IMR-90 (cell line): ENCODE measurements at regions not wholly inside any gene's neighbourhood (a gene's known extent, or its start where the extent isn't known, plus 50 kb on each side); places are given as distances from the start of the nearest gene placed in this dataset.

Experiments
- ATAC-seq: fragments of 200-7000 bp; cut with Tn5 transposase; 2 replicates; pipeline ENCODE4 v1.9.1; 2020; ENCODE audit warnings: low read depth, mild to moderate bottlenecking, moderate library complexity
- BruUV-seq: library from RNA; stranded (reverse); fragments of 400-500 nt; replicated peaks from 2 replicates; lab custom pipeline; 2021; lab: Mats Ljungman, UMichigan
- CTCF ChIA-PET: fragments of 300-600 bp; formaldehyde crosslinking; extraction: SDS; loops from one replicate; lab custom pipeline; 2021; ENCODE audit warnings: antibody characterized with exemption; lab: Yijun Ruan, JAX
- POLR2A ChIA-PET: fragments of 300-600 bp; sonication (Branson Sonifier 250); formaldehyde crosslinking; loops from one replicate; lab custom pipeline; 2022; ENCODE audit warnings: antibody characterized with exemption; ENCODE audit not compliant: unreplicated experiment; lab: Charles Lee
- DNase-seq: peaks from one replicate; pipeline ENCODE4 v3.0.0; 2013
- H2AFZ ChIP-seq: replicated peaks from 2 replicates; pipeline ENCODE3; 2013; ENCODE audit warnings: low read length, mild to moderate bottlenecking; ENCODE audit not compliant: poor library complexity
- H2AK5ac ChIP-seq: 2 replicates; pipeline ENCODE4 v1.6.1; 2013; ENCODE audit warnings: low read depth, low read length, inconsistent platforms
- H2AK9ac ChIP-seq: replicated peaks from 2 replicates; pipeline ENCODE3; 2013; ENCODE audit warnings: mild to moderate bottlenecking, low read depth, low read length, moderate library complexity; ENCODE audit not compliant: poor library complexity
- H2BK120ac ChIP-seq: 2 replicates; pipeline ENCODE4 v1.6.1; 2013; ENCODE audit warnings: low read depth, low read length, inconsistent platforms
- H2BK15ac ChIP-seq: 3 replicates; pipeline ENCODE4 v1.6.1; 2013; ENCODE audit warnings: low read depth, low read length, inconsistent platforms
- H2BK20ac ChIP-seq: 2 replicates; pipeline ENCODE4 v1.6.1; 2013; ENCODE audit warnings: low read depth, mild to moderate bottlenecking, inconsistent platforms, low read length, moderate library complexity
- H2BK5ac ChIP-seq: 2 replicates; pipeline ENCODE4 v1.6.1; 2013; ENCODE audit warnings: mild to moderate bottlenecking, low read depth, low read length, inconsistent platforms; ENCODE audit not compliant: poor library complexity, severe bottlenecking
- H3K14ac ChIP-seq: replicated peaks from 2 replicates; pipeline ENCODE4 v1.6.1; 2013; ENCODE audit warnings: low read depth, low read length, inconsistent platforms
- H3K18ac ChIP-seq: 2 replicates; pipeline ENCODE4 v1.6.1; 2013; ENCODE audit warnings: low read depth, low read length, control low read depth
- H3K23ac ChIP-seq: 2 replicates; pipeline ENCODE4 v1.6.1; 2013; ENCODE audit warnings: low read depth, low read length, inconsistent platforms
- H3K27ac ChIP-seq: 2 replicates; pipeline ENCODE4 v1.5.1; 2013; ENCODE audit warnings: mild to moderate bottlenecking, control low read depth, low read length; ENCODE audit not compliant: insufficient read depth
- H3K27me3 ChIP-seq: 2 replicates; pipeline ENCODE4 v1.6.1; 2013; ENCODE audit warnings: low read length; ENCODE audit not compliant: control insufficient read depth, insufficient read depth
- H3K36me3 ChIP-seq: 2 replicates; pipeline ENCODE4 v1.6.1; 2013; ENCODE audit warnings: low read length, mixed read lengths; ENCODE audit not compliant: control insufficient read depth, insufficient read depth
- H3K4ac ChIP-seq: 2 replicates; pipeline ENCODE4 v1.6.1; 2013; ENCODE audit warnings: low read depth, low read length, inconsistent platforms
- H3K4me1 ChIP-seq: 2 replicates; pipeline ENCODE4 v1.6.1; 2013; ENCODE audit warnings: low read length, mixed read lengths; ENCODE audit not compliant: control insufficient read depth, insufficient read depth
- H3K4me2 ChIP-seq: 2 replicates; pipeline ENCODE4 v1.6.1; 2013; ENCODE audit warnings: low read depth, mild to moderate bottlenecking, control low read depth, low read length, moderate library complexity
- H3K4me3 ChIP-seq: 2 replicates; pipeline ENCODE4 v1.5.1; 2013; ENCODE audit warnings: low read depth, mild to moderate bottlenecking, control low read depth, low read length, moderate library complexity; ENCODE audit not compliant: insufficient read depth
- H3K56ac ChIP-seq: 2 replicates; pipeline ENCODE4 v1.6.1; 2013; ENCODE audit warnings: low read length, inconsistent platforms; ENCODE audit not compliant: insufficient read depth; ENCODE audit errors: extremely low read depth
- H3K79me1 ChIP-seq, 2 experiments: 2 replicates each; pipeline ENCODE4 v1.6.1; 2013; ENCODE audit warnings: low read length in 2 of 2, inconsistent platforms in 1 of 2, low read depth in 1 of 2
- H3K9ac ChIP-seq: 2 replicates; pipeline ENCODE4 v1.6.1; 2013; ENCODE audit warnings: low read depth, low read length, control low read depth
- H3K9me1 ChIP-seq: 2 replicates; pipeline ENCODE4 v1.6.1; 2013; ENCODE audit warnings: low read length, inconsistent platforms; ENCODE audit not compliant: insufficient read depth
- H3K9me3 ChIP-seq: 2 replicates; pipeline ENCODE4 v1.6.1; 2013; ENCODE audit warnings: low read length; ENCODE audit not compliant: control insufficient read depth, insufficient read depth
- H4K20me1 ChIP-seq: 2 replicates; pipeline ENCODE4 v1.6.1; 2013; ENCODE audit warnings: low read length, inconsistent platforms; ENCODE audit not compliant: insufficient read depth
- H4K5ac ChIP-seq: 2 replicates; pipeline ENCODE4 v1.6.1; 2013; ENCODE audit warnings: mild to moderate bottlenecking, low read depth, low read length, control low read depth
- H4K8ac ChIP-seq, 2 experiments: 2 replicates each; pipeline ENCODE4 v1.6.1; 2013; ENCODE audit warnings: low read depth in 2 of 2, low read length in 2 of 2, control low read depth in 1 of 2, inconsistent platforms in 1 of 2
- H4K91ac ChIP-seq: 2 replicates; pipeline ENCODE4 v1.6.1; 2013; ENCODE audit warnings: low read depth, low read length, inconsistent platforms; ENCODE audit not compliant: insufficient read depth
- CHD1 ChIP-seq: IDR thresholded peaks from 2 replicates; pipeline ENCODE4 v1.6.1; 2012; ENCODE audit warnings: low read depth, low read length, improper control_type of control experiment
- FOS ChIP-seq: fragments of 150-350 bp; IDR thresholded peaks from 2 replicates; pipeline ENCODE4 v1.6.1; 2016; ENCODE audit warnings: low read depth, low read length
- MAFK ChIP-seq: IDR thresholded peaks from 2 replicates; pipeline ENCODE4 v1.6.1; 2012; ENCODE audit warnings: low read depth, low read length, improper control_type of control experiment
- NFE2L2 ChIP-seq: fragments of 150-350 bp; IDR thresholded peaks from 2 replicates; pipeline ENCODE4 v1.6.1; 2016; ENCODE audit warnings: low read depth, mild to moderate bottlenecking, low read length
- WGBS, 2 experiments: methylation state at CpG; one replicate each; pipeline versions ENCODE4 v1.1.5 to v1.1.7; 2013; ENCODE audit warnings: missing lambda C conversion rate in 2 of 2; ENCODE audit not compliant: insufficient read length in 1 of 2; ENCODE audit errors: extremely low coverage in 2 of 2; 5-methylcytosine and 5-hydroxymethylcytosine counted together
- dilution Hi-C: fragments of 300-500 bp; cut with HindIII; formaldehyde crosslinking; loops from one replicate; pipeline ENCODE4 v1.14.3; 2018; ENCODE audit warnings: low sequenced_read_pairs; ENCODE audit not compliant: unreplicated experiment
- in situ Hi-C: fragments of 300-500 bp; cut with MboI; formaldehyde crosslinking; loops from 3 replicates; pipeline ENCODE4 v1.14.3; 2019; ENCODE audit warnings: low sequenced_read_pairs, inconsistent platforms, mixed read lengths
- intact Hi-C: fragments of 100-400 bp; cut with micrococcal nuclease; formaldehyde crosslinking; loops from 2 replicates; pipeline ENCODE4 v1.10.0; 2022
- TF ChIP-seq, protein P1 (sequence below): conservative IDR thresholded peaks from 2 replicates; pipeline ENCODE4 v1.5.1; 2012; ENCODE audit warnings: mild to moderate bottlenecking, low read depth, low read length, improper control_type of control experiment

DNA sequence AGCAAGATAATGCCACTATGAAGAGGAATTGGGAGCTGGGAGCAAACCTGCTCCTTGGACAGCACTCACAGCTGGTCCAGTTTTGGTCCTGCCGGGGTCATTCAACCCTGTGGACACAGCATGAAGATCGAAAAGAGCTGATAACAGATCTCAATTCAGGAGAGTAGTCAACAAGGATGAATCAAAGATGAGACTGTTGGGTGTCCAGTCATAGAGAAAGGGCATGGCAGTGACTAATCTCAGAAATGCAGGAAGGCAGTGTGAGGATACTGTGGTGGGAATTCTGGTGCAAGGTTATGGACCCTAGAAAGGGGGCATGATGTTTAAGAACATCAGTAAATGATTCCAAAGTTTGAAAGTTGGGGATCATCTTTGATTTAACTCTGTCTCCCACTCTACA is 261.4 kb upstream of the ZP4 start:
- CTCF ChIA-PET, result no interaction called here
- no peaks in the 10 kb centered on the region for H3K36me3 ChIP-seq
- no TSS peak for BruUV-seq
- TF ChIP-seq, protein P1, sequence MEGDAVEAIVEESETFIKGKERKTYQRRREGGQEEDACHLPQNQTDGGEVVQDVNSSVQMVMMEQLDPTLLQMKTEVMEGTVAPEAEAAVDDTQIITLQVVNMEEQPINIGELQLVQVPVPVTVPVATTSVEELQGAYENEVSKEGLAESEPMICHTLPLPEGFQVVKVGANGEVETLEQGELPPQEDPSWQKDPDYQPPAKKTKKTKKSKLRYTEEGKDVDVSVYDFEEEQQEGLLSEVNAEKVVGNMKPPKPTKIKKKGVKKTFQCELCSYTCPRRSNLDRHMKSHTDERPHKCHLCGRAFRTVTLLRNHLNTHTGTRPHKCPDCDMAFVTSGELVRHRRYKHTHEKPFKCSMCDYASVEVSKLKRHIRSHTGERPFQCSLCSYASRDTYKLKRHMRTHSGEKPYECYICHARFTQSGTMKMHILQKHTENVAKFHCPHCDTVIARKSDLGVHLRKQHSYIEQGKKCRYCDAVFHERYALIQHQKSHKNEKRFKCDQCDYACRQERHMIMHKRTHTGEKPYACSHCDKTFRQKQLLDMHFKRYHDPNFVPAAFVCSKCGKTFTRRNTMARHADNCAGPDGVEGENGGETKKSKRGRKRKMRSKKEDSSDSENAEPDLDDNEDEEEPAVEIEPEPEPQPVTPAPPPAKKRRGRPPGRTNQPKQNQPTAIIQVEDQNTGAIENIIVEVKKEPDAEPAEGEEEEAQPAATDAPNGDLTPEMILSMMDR, result no peak
- no peak for TF ChIP-seq NFE2L2
- TF ChIP-seq CHD1, result no peak
- no peak for TF ChIP-seq MAFK
- no peak for TF ChIP-seq FOS
- H3K9ac ChIP-seq, result no peak overlapping the region
- no peak overlapping the region for H2BK120ac ChIP-seq
- H2AK5ac ChIP-seq, result no peak overlapping the region
- H3K9me3 ChIP-seq, result 0 out of 2 replicates have a peak, but pooled peaks cover 2% of the 10 kb centered on the region
- H4K8ac ChIP-seq, result no peak overlapping the region
- no peak overlapping the region for H2AFZ ChIP-seq
- H3K4me2 ChIP-seq, result no peak overlapping the region
- WGBS, 2 experiments, result 71% methylated on average over 1 of the region's 2 CpGs; no CpG with 5 or more reads in 1 of the 2 experiments
- H3K56ac ChIP-seq, result no peak overlapping the region
- intact Hi-C loops, result no loop called here
- H3K4me1 ChIP-seq, result no peaks in the 10 kb centered on the region
- no peak overlapping the region for H3K27ac ChIP-seq
- no peak overlapping the region for H3K23ac ChIP-seq
- no peaks in the 10 kb centered on the region for H3K27me3 ChIP-seq
- no peaks in the 10 kb centered on the region for H3K79me1 ChIP-seq
- no peak overlapping the region for H3K4ac ChIP-seq
- H2BK15ac ChIP-seq, result no peak overlapping the region
- DNase-seq (no peak), ATAC-seq (no peak)
- no peak overlapping the region for H3K14ac ChIP-seq
- in situ Hi-C loops, result no loop called here
- H2BK5ac ChIP-seq, result no peak overlapping the region
- H2BK20ac ChIP-seq, result no peak overlapping the region
- H3K9me1 ChIP-seq, result no peaks in the 10 kb centered on the region
- no peak overlapping the region for H3K4me3 ChIP-seq
- no peak overlapping the region for H3K18ac ChIP-seq
- no peak overlapping the region for H4K5ac ChIP-seq
- H4K91ac ChIP-seq, result no peak overlapping the region
- no peaks in the 10 kb centered on the region for H4K20me1 ChIP-seq
- H2AK9ac ChIP-seq, result no peak overlapping the region
- POLR2A ChIA-PET, result no interaction called here
- dilution Hi-C loops, result no loop called here
